ENCODE measurements at regions not wholly inside any gene's neighbourhood (a gene's known extent, or its start where the extent isn't known, plus 50 kb on each side); places are given as distances from the start of the nearest gene placed in this dataset.

DNA sequence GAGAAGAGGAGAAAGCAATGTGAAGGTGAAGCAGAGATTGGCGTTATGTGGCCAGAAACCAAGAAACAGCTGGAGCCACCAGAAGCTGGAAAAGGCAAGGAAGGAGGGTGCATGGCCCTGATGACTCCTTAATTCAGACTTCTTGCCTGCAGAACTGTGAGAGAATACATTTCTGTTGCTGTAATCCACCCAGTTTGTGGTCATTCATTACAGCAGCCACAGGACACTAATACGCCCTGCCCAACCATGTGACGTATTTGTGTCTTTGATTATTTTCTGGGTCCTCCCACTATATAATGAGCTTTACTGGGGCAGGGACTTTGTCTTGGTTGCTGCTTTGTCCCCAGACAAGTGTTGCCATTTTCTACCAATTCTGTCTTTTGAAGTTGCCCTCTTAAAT lies 64.5 kb upstream of the MITF start:
- DNase-seq (ENCODE audit: low read depth) = no peak
- no peak overlapping the region for H3K4me3 ChIP-seq (ENCODE audit: low read depth, low read length)
- TF ChIP-seq, protein P1, sequence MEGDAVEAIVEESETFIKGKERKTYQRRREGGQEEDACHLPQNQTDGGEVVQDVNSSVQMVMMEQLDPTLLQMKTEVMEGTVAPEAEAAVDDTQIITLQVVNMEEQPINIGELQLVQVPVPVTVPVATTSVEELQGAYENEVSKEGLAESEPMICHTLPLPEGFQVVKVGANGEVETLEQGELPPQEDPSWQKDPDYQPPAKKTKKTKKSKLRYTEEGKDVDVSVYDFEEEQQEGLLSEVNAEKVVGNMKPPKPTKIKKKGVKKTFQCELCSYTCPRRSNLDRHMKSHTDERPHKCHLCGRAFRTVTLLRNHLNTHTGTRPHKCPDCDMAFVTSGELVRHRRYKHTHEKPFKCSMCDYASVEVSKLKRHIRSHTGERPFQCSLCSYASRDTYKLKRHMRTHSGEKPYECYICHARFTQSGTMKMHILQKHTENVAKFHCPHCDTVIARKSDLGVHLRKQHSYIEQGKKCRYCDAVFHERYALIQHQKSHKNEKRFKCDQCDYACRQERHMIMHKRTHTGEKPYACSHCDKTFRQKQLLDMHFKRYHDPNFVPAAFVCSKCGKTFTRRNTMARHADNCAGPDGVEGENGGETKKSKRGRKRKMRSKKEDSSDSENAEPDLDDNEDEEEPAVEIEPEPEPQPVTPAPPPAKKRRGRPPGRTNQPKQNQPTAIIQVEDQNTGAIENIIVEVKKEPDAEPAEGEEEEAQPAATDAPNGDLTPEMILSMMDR (IDR thresholded peaks at IDR 0.05; ENCODE audit: insufficient read depth, low read depth, low read length) = no peak

DNA sequence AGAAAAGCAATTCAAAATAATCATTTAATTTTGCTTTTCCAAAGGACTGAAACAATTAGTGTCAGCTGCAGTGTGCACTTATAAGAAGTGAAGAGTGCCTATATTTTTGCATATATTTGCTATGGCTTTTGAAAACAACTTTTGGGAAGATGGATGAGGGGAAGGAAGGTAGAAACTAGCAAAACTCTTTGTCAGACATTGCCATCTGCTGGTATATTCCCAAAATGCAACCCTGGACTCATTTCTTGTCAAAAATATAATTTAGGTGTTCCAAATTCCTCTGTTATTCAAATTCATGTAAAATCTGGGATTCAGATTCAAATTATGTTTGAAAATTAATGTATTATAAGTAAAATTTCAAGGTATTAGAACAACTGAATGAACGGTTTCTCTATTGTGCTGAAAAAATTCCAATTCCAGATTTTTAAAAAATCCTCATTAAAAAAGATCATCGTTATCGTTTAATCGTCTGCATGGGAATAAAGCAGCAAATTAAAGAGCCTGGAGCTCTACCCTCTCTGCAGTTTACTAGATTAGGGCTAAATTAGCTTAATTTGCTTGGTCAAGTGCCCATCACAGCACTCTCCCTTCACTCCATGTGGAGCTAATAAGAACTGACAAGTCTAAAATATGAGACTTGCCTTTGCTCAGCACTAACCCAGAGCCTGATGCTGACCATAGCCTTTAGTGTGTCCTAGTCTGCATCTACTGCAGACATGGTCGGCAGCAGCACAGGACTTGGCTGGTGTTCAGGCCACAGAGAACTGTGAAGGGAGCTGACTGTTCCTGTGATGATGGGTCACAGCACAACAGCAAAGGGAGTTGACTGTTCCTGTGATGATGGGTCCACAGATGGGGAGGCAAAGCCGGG lies 67.9 kb upstream of the MITF start:
- TF ChIP-seq, protein P1 (IDR thresholded peaks at IDR 0.05; ENCODE audit: insufficient read depth, low read depth, low read length) = peak; percentile 68
- peak; percentile 44 for DNase-seq (ENCODE audit: low read depth)
- H3K4me3 ChIP-seq (ENCODE audit: low read depth, low read length) = no peak overlapping the region

DNA sequence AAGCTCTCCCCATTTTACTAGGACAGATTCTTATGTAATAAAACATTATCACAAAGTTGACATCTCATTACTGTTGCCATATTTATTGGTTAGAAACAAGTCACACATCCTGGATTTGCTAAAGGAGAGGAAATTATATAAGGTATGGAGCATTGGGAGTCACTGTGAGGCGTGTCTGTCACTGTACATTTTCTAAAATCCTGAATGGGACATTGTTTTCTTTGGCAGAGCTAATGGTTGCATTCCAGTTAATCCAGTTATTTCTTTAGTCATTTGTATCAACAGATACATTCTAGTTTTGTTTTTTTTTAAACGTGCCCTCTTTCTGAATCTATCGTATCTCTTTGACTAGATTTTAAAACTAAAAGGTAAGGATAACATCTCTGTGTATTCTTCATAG lies 70.2 kb upstream of the MITF start:
- no peak for DNase-seq (ENCODE audit: low read depth)
- TF ChIP-seq, protein P1 (IDR thresholded peaks at IDR 0.05; ENCODE audit: insufficient read depth, low read depth, low read length) = no peak
- no peak overlapping the region for H3K4me3 ChIP-seq (ENCODE audit: low read depth, low read length)

DNA sequence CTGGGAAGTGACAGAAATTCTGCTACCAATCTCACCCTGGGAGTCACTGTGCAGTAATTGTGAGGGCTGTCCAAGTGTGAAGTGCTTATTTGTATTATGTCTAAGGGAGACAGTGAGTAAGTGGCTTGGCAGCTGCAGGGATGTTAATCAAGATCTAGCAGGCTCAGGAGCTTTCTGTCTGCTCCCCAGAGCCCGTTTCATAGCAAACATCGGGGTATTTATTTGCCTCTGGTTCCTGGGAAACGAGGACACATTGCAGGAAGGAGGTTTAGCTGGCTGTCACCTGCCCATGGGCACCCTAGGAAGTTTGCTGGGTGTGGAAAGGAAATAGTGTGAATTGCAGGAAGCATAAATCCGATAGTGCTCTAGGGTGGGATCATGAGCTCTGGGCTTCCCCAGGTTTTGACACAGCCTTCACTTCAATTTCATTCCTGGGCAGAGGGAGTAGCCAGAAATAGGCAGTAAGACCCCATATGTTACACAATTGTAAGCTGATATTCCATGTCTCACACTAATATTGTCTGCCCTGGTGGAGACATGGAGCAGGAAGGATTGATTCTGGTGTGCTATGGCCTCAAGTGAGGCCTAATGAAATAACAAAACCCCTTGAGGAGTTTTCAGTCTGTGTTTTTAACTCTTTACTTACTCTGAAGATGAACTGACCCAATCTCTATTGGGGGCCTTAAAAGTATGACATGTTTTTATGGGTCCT lies 74.1 kb upstream of the MITF start:
- DNase-seq (ENCODE audit: low read depth) = peak; percentile 32
- TF ChIP-seq, protein P1 (IDR thresholded peaks at IDR 0.05; ENCODE audit: insufficient read depth, low read depth, low read length) = no peak
- no peak overlapping the region for H3K4me3 ChIP-seq (ENCODE audit: low read depth, low read length)

DNA sequence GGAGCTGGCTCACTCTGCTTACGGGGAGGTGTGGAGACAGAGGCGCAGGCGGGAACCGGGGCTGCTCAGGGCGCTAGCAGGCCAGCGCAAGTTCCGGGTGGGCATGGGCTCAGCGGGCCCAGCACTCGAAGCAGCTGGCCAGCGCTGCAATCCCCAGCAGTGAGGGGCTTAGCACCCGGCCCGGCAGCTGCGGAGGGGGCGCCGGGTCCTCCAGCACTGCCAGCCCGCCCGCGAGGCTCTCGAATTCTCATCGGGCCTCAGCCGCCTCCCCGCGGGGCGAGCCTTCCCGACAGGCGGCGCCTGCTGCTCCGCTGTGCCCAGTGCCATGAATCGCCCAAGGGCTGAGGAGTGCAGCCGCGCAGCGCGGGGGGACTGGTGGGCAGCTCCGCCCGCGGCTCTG lies 78.6 kb upstream of the MITF start:
- TF ChIP-seq, protein P1 (IDR thresholded peaks at IDR 0.05; ENCODE audit: insufficient read depth, low read depth, low read length) = no peak
- no peak overlapping the region for H3K4me3 ChIP-seq (ENCODE audit: low read depth, low read length)
- no peak for DNase-seq (ENCODE audit: low read depth)

DNA sequence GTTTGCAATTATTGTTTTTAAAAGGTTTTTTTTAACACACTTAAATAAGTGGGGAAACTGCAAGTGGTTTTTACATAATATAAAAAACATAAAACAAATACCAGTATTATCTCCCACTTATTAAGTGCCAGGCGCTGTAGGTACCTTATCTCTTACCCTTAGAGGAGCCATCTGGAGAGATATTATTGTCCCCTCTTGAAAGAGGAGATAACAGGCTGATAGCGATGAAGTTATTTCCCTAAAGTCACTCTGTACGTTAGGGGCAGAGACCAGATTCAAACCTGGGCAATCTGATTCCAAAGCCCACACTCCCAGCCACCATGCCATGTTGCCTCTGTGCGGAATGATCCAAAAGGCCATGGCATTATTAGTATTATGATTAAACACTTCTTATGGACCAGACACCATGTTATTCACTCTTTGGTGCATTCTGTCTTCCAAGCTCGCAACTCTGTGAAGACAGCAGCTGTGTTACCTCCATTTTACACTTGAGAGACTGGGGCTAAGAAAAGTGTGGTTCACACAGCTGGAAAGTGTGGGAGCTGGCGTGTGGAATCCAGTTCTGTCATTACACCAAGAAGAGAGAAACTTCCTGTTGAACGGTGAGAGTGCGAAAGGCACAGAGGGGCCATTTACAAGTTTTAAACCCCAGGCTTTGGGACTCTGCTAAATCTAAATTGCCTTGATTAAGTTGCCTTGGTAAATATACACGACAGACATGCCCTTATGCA lies 79.9 kb upstream of the MITF start:
- no peak for DNase-seq (ENCODE audit: low read depth)
- TF ChIP-seq, protein P1 (IDR thresholded peaks at IDR 0.05; ENCODE audit: insufficient read depth, low read depth, low read length) = no peak

More for the DNA sequence above, 79.9 kb upstream of the MITF start:
- no peak overlapping the region for H3K4me3 ChIP-seq (ENCODE audit: low read depth, low read length)
